ENCODE measurements at regions not wholly inside any gene's neighbourhood (a gene's known extent, or its start where the extent isn't known, plus 50 kb on each side); places are given as distances from the start of the nearest gene placed in this dataset.
A peak's percentile ranks its signal among the peaks of the same experiment; 100 is the strongest.

GRCh38 chr2:4869154-4869553 lies 823.0 kb upstream of the SOX11 start:
- Histone ChIP-seq H3K9me3 (ENCODE audit: control insufficient read depth, insufficient read depth, low read length) (no peaks in the 10 kb centered on the region), H3K36me3 (ENCODE audit: control insufficient read depth, insufficient read depth, low read length) (no peaks in the 10 kb centered on the region), H3K4me3 (ENCODE audit: low read depth, low read length) (no peak overlapping the region), H3K27me3 (ENCODE audit: control insufficient read depth, insufficient read depth, low read length) (no peaks in the 10 kb centered on the region), H3K4me1 (ENCODE audit: control insufficient read depth, insufficient read depth, low read length) (no peaks in the 10 kb centered on the region), H3K27ac (ENCODE audit: low read depth, low read length) (no peak overlapping the region)
- 91% methylated on average over 5 of the region's 8 CpGs for WGBS (ENCODE audit: insufficient coverage)
- DNase-seq (ENCODE audit: low read depth in 4 of 6, low spot score in 6 of 6): no peak

- H3K9me3 ChIP-seq (ENCODE audit: control insufficient read depth, insufficient read depth, low read length): no peaks in the 10 kb centered on the region
- H3K27ac ChIP-seq (ENCODE audit: low read depth, low read length): no peak overlapping the region
- H3K36me3 ChIP-seq (ENCODE audit: control insufficient read depth, insufficient read depth, low read length): no peaks in the 10 kb centered on the region
- no peak overlapping the region for H3K4me3 ChIP-seq (ENCODE audit: low read depth, low read length)
- H3K27me3 ChIP-seq (ENCODE audit: control insufficient read depth, insufficient read depth, low read length): no peaks in the 10 kb centered on the region
- no peak for DNase-seq (ENCODE audit: low read depth in 4 of 6, low spot score in 6 of 6)
- H3K4me1 ChIP-seq (ENCODE audit: control insufficient read depth, insufficient read depth, low read length): no peaks in the 10 kb centered on the region
- 60% methylated on average over 5 of the region's 6 CpGs for WGBS (ENCODE audit: insufficient coverage)
Observed at GRCh38 chr2:4873364-4873763, 818.8 kb upstream of the SOX11 start.

GRCh38 chr2:4873876-4874593 lies 818.1 kb upstream of the SOX11 start:
- no peaks in the 10 kb centered on the region for H3K4me1 ChIP-seq (ENCODE audit: control insufficient read depth, insufficient read depth, low read length)
- 24% methylated on average over 3 of the region's 3 CpGs for WGBS (ENCODE audit: insufficient coverage)
- H3K27me3 ChIP-seq (ENCODE audit: control insufficient read depth, insufficient read depth, low read length): no peaks in the 10 kb centered on the region
- no peak overlapping the region for H3K27ac ChIP-seq (ENCODE audit: low read depth, low read length)
- no peaks in the 10 kb centered on the region for H3K36me3 ChIP-seq (ENCODE audit: control insufficient read depth, insufficient read depth, low read length)
- no peaks in the 10 kb centered on the region for H3K9me3 ChIP-seq (ENCODE audit: control insufficient read depth, insufficient read depth, low read length)
- no peak for DNase-seq (ENCODE audit: low read depth in 4 of 6, low spot score in 6 of 6)
- no peak overlapping the region for H3K4me3 ChIP-seq (ENCODE audit: low read depth, low read length)

GRCh38 chr2:4882421-4882820 lies 809.8 kb upstream of the SOX11 start:
- no peak overlapping the region for H3K4me3 ChIP-seq (ENCODE audit: low read depth, low read length)
- H3K27ac ChIP-seq (ENCODE audit: low read depth, low read length): no peak overlapping the region

GRCh38 chr2:4882941-4883340 lies 809.2 kb upstream of the SOX11 start:
- no peak for DNase-seq (ENCODE audit: low read depth in 4 of 6, low spot score in 6 of 6)
- H3K27ac ChIP-seq (ENCODE audit: low read depth, low read length): no peak overlapping the region
- no peaks in the 10 kb centered on the region for H3K4me1 ChIP-seq (ENCODE audit: control insufficient read depth, insufficient read depth, low read length)
- H3K4me3 ChIP-seq (ENCODE audit: low read depth, low read length): no peak overlapping the region
- whole genome bisulfite sequencing (ENCODE audit: insufficient coverage): 86% methylated on average over 4 of the region's 8 CpGs
- H3K27me3 ChIP-seq (ENCODE audit: control insufficient read depth, insufficient read depth, low read length): no peaks in the 10 kb centered on the region
- H3K9me3 ChIP-seq (ENCODE audit: control insufficient read depth, insufficient read depth, low read length): no peaks in the 10 kb centered on the region
- no peaks in the 10 kb centered on the region for H3K36me3 ChIP-seq (ENCODE audit: control insufficient read depth, insufficient read depth, low read length)

More at GRCh38 chr2:4882421-4882820, 809.8 kb upstream of the SOX11 start:
- no peaks in the 10 kb centered on the region for H3K27me3 ChIP-seq (ENCODE audit: control insufficient read depth, insufficient read depth, low read length)
- H3K9me3 ChIP-seq (ENCODE audit: control insufficient read depth, insufficient read depth, low read length): no peaks in the 10 kb centered on the region
- WGBS (ENCODE audit: insufficient coverage): 100% methylated on average over 1 of the region's 3 CpGs
- peak in 1 of 6 donors; percentile 57 for DNase-seq (ENCODE audit: low read depth in 4 of 6, low spot score in 6 of 6)
- no peaks in the 10 kb centered on the region for H3K36me3 ChIP-seq (ENCODE audit: control insufficient read depth, insufficient read depth, low read length)
- H3K4me1 ChIP-seq (ENCODE audit: control insufficient read depth, insufficient read depth, low read length): no peaks in the 10 kb centered on the region

- H3K4me1 ChIP-seq (ENCODE audit: control insufficient read depth, insufficient read depth, low read length): no peaks in the 10 kb centered on the region
- no peaks in the 10 kb centered on the region for H3K27me3 ChIP-seq (ENCODE audit: control insufficient read depth, insufficient read depth, low read length)
- no peak overlapping the region for H3K4me3 ChIP-seq (ENCODE audit: low read depth, low read length)
- H3K27ac ChIP-seq (ENCODE audit: low read depth, low read length): no peak overlapping the region
- no peak for DNase-seq (ENCODE audit: low read depth in 4 of 6, low spot score in 6 of 6)
- 87% methylated on average over 17 of the region's 17 CpGs for WGBS (ENCODE audit: insufficient coverage)
- no peaks in the 10 kb centered on the region for H3K36me3 ChIP-seq (ENCODE audit: control insufficient read depth, insufficient read depth, low read length)
- no peaks in the 10 kb centered on the region for H3K9me3 ChIP-seq (ENCODE audit: control insufficient read depth, insufficient read depth, low read length)
Observed at GRCh38 chr2:4883375-4883774, 808.8 kb upstream of the SOX11 start.

- H3K9me3 ChIP-seq (ENCODE audit: control insufficient read depth, insufficient read depth, low read length): no peaks in the 10 kb centered on the region
- H3K36me3 ChIP-seq (ENCODE audit: control insufficient read depth, insufficient read depth, low read length): no peaks in the 10 kb centered on the region
- WGBS (ENCODE audit: insufficient coverage): 97% methylated on average over 22 of the region's 25 CpGs
- no peak for DNase-seq (ENCODE audit: low read depth in 4 of 6, low spot score in 6 of 6)
- H3K27me3 ChIP-seq (ENCODE audit: control insufficient read depth, insufficient read depth, low read length): no peaks in the 10 kb centered on the region
- no peaks in the 10 kb centered on the region for H3K4me1 ChIP-seq (ENCODE audit: control insufficient read depth, insufficient read depth, low read length)
- H3K27ac ChIP-seq (ENCODE audit: low read depth, low read length): no peak overlapping the region
- H3K4me3 ChIP-seq (ENCODE audit: low read depth, low read length): no peak overlapping the region
Observed at GRCh38 chr2:4884117-4884571, 808.0 kb upstream of the SOX11 start.

- no peaks in the 10 kb centered on the region for H3K27me3 ChIP-seq (ENCODE audit: control insufficient read depth, insufficient read depth, low read length)
- 90% methylated on average over 2 of the region's 5 CpGs for WGBS (ENCODE audit: insufficient coverage)
- no peaks in the 10 kb centered on the region for H3K4me1 ChIP-seq (ENCODE audit: control insufficient read depth, insufficient read depth, low read length)
- H3K36me3 ChIP-seq (ENCODE audit: control insufficient read depth, insufficient read depth, low read length): no peaks in the 10 kb centered on the region
- no peak overlapping the region for H3K4me3 ChIP-seq (ENCODE audit: low read depth, low read length)
- H3K27ac ChIP-seq (ENCODE audit: low read depth, low read length): no peak overlapping the region
- no peak for DNase-seq (ENCODE audit: low read depth in 4 of 6, low spot score in 6 of 6)
- H3K9me3 ChIP-seq (ENCODE audit: control insufficient read depth, insufficient read depth, low read length): no peaks in the 10 kb centered on the region
Observed at GRCh38 chr2:4891394-4891793, 800.8 kb upstream of the SOX11 start.

- no peak overlapping the region for H3K4me3 ChIP-seq (ENCODE audit: low read depth, low read length)
- H3K27ac ChIP-seq (ENCODE audit: low read depth, low read length): no peak overlapping the region
- WGBS (ENCODE audit: insufficient coverage): 41% methylated on average over 3 of the region's 6 CpGs
- no peak for DNase-seq (ENCODE audit: low read depth in 4 of 6, low spot score in 6 of 6)
- no peaks in the 10 kb centered on the region for H3K4me1 ChIP-seq (ENCODE audit: control insufficient read depth, insufficient read depth, low read length)
- H3K36me3 ChIP-seq (ENCODE audit: control insufficient read depth, insufficient read depth, low read length): no peaks in the 10 kb centered on the region
- no peaks in the 10 kb centered on the region for H3K27me3 ChIP-seq (ENCODE audit: control insufficient read depth, insufficient read depth, low read length)
- H3K9me3 ChIP-seq (ENCODE audit: control insufficient read depth, insufficient read depth, low read length): no peaks in the 10 kb centered on the region
Observed at GRCh38 chr2:4895371-4895770, 796.8 kb upstream of the SOX11 start.

- Histone ChIP-seq H3K27me3 (ENCODE audit: control insufficient read depth, insufficient read depth, low read length) (no peaks in the 10 kb centered on the region), H3K36me3 (ENCODE audit: control insufficient read depth, insufficient read depth, low read length) (no peaks in the 10 kb centered on the region), H3K27ac (ENCODE audit: low read depth, low read length) (no peak overlapping the region), H3K9me3 (ENCODE audit: control insufficient read depth, insufficient read depth, low read length) (no peaks in the 10 kb centered on the region), H3K4me1 (ENCODE audit: control insufficient read depth, insufficient read depth, low read length) (peaks cover 4% of the 10 kb centered on the region), H3K4me3 (ENCODE audit: low read depth, low read length) (no peak overlapping the region)
- DNase-seq (ENCODE audit: low read depth in 4 of 6, low spot score in 6 of 6): no peak
- 100% methylated on average over 3 of the region's 5 CpGs for WGBS (ENCODE audit: insufficient coverage)
Observed at GRCh38 chr2:4898706-4899105, 793.5 kb upstream of the SOX11 start.
